ENCODE measurements at regions not wholly inside any gene's neighbourhood (a gene's known extent, or its start where the extent isn't known, plus 50 kb on each side); places are given as distances from the start of the nearest gene placed in this dataset.
"Not testable (repeated sequence)": the region's sequence is repeated elsewhere in the genome, so short reads cannot be mapped to it uniquely, and the experiment has no call there.

DNA sequence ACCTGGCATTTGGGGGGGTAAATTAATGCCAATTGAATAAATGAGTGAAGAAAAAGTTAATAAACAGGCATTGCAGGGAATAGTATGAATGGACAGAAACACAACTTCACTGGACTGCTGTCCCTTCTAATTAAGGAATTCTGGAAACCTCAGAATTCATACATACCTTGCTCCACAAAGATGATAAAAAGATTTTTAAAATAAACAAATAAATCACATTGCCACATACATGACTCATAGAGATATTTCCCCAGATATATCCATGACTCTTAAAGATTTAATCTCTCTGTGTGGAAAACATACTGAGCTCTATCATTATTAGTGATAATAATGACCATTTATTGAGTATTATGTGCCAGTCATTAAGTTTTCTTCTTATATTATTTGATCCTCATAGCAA is 469.0 kb upstream of the MEF2C start:
- no peak for DNase-seq (ENCODE audit: low read depth, low spot score)

DNA sequence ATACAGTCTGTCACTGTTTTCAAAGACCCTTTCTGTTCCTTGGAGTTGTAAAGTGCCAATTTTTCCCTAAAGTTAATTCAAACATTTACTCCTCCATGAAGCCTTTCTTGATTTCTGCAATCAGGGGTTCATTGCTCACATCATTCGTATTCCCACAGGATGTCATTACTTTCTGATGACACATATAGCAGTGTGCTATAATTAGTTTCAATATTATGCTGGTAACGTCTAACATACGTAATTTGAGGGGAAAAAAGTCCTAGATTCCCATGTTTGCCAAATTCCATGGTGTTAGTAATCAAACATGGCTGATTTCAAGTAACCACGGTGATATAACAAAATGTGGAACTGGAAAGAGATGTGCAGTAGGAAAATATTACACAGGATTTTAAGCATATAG is 468.2 kb upstream of the MEF2C start:
- DNase-seq (ENCODE audit: low read depth, low spot score), result no peak

DNA sequence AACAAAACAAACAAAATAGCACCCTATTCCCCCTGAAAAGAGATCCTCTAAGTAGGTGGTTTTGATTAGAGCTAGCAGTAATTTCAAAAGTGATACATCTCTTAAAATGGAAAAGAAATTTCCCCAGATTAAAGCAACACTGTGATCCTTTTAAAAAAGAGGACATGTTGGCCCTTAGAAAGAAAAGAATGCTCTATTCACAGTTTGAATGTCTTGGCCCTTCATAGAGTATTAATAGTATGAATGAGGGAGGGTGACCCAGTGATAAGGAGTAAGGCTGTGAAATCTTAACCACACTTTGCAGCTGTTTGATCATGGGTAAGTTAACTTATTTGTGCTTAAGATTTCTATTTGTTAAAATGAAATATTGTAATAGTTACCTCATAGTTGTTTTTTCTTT is 467.7 kb upstream of the MEF2C start:
- DNase-seq (ENCODE audit: low read depth, low spot score), result no peak

DNA sequence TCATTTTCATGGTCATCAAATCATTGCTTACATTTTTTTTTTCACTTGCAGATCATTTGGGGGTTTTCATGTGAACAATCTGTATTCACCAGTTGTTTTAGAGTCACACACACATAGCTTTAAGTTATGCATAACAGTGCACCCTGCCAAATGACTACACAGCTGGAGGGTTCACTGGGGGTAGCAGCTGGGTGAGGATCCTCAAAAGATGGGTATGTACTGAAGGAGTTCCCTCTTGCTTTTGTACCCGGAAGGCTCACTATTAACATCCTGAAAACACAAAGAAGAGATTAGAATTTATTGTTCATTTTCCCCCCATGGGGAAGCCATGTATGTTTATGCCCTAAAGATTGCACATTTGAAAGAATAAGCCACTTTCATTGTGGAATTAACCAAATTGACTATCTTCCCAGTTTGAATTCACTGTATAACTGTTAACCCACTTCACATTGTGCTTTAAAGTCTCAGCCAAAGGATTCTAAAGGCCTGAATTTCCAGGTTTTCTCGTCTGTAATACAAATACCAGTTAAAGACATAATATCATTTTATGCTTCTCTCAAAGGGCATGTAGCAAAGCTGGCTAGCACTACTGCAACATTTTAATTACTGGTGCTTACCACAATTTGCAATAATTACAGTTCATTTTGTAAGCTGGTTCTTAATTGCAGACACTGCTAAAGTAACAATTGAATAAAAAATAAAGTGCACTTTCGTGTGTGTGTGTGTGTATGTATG is 466.4 kb upstream of the MEF2C start:
- DNase-seq (ENCODE audit: low read depth, low spot score), result no peak

DNA sequence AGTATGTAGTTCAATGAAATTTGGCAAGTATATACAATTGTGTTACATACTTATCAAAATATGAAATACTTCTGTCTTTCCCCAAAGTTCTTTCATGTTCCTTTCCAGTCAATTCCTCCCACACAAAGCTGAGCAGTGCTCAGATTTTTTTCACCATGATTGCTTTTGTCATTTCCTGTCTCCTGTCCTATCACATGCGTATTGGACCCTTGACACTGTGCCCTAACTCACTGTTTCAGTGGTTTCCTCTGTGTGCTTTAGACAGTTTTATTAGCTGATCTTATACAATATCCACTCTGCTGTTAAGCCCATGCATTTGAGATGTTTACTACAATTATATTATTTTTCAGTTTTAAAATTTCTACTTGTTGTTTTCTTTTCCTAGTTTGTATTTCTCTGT is 463.6 kb upstream of the MEF2C start:
- no peak for DNase-seq (ENCODE audit: low read depth, low spot score)

DNA sequence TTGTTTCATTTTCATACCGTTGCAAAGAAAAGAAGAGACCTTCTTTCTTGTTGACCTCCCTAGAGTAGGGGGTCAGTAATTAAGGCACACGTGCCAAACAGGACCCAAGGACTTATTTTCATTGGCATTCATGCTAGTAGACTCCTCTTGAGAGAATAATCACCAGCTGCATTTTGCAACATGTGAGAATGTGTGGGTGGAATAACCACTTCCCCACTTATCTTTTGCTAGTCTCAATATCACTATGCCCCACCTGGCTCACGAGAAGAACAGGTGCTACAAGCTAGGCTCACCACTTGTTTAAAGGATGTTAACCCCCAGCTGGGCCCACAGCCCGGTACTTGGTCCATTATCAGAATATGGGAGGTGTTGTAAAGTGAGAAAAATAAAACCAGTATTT is 460.7 kb upstream of the MEF2C start:
- DNase-seq (ENCODE audit: low read depth, low spot score), result no peak

DNA sequence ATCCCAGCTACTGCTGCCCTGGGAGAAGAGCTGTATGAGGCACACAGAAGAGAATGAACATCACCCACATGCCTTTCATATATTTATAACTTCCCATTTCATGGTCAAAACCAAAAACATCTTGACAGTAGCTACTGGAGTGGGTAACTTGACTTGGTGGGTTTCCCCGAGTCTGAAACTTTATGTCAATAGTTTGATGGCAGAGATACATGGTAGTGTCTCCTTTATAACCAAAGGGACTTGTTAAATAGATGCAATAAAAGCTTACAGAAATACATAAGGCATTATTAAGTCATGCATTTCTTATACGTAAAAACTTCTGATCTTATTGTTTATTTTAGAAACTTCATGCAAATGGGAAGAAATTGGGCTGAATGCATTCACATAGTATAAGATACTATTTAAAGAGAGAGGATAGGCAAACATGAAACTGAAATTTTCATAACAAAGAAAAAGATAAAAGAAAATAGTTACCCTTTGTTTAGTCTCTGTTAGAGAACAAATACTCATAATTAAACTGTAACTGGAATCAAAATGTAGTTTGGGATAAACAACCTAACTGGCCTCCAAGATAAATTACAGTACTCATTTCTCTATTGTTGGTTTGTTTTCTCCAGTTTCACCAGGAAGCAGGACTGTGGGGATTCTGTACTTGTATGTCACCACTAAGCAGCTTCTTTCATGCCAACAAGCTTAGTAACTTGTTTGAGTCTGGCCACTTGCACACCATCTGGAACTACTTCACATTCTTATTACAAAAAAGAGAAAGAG is 459.3 kb upstream of the MEF2C start:
- peak; percentile 53 for DNase-seq (ENCODE audit: low read depth, low spot score)

DNA sequence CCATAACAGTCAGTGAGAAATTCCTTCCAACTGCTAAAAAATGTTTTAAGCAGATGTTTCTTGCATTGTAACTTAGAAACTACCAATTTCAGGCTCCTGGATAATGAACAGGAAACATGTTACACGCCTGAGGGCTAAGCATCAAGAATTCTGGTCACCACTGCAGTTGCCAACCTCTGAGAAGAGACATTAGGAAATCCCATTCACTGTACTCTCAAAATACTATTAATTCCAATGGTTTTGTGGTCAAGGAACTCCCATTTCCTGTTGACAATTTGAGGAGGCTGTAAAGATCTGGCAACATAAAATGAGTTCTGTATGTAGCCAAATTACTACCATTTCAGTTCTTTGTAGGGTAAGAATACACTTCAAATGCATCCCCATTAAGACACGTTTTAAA is 456.0 kb upstream of the MEF2C start:
- DNase-seq (ENCODE audit: low read depth, low spot score), result no peak

DNA sequence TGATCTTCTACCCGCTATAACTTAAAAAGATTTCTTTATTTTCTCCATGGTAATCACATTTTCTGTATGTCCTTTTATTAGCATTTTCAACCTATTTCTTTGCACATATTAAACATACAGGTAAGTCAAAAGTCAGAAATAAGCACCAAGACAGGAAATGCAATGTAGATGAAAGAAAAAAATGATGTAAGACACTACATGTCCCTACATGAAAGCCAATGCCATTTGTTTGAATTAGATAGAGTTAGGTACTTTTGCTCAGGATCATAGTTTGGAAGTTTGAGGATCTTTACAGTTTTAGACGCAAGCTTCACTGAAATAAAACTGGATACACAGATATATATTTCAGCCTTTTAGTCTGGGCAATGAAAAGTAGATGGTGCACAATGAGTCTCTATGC is 453.1 kb upstream of the MEF2C start:
- DNase-seq (ENCODE audit: low read depth, low spot score), result no peak

DNA sequence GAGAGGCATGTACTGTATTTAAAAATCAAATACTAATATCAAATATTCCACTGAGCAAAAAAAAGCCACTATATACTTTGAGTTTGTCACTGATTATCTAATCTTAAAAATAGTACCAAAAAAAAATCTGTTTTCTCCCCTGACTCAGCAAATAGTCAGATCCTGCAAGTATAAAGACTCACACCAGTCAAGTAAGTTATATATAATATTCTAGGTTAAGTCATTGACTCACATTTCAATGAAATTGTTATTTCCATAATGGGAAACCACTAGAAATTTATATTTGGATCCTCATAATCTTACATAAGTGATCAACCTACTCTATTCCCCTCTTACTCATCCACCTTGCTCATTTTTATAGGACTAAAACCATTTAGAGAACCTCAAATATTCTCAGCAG is 447.2 kb upstream of the MEF2C start:
- DNase-seq (ENCODE audit: low read depth, low spot score), result no peak

DNA sequence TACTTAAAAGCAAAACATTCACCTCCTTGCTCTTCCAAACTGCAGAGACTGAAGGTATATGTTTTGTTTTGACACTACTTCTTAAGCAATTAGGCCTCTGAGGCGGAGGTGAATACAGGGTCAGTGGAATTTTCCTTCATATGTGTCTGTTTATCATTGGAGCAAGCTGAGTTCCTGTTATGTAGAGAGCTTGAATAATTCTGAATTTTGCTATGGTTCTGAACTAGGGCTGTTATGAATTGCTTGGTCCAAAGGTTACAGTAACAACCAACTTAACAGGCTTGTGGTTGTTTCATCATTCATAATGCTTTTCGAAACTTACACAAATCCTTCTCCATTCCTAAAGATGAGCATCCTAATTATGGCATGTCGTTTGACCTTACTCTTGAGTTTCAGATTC is 444.6 kb upstream of the MEF2C start:
- no peak for DNase-seq (ENCODE audit: low read depth, low spot score)

DNA sequence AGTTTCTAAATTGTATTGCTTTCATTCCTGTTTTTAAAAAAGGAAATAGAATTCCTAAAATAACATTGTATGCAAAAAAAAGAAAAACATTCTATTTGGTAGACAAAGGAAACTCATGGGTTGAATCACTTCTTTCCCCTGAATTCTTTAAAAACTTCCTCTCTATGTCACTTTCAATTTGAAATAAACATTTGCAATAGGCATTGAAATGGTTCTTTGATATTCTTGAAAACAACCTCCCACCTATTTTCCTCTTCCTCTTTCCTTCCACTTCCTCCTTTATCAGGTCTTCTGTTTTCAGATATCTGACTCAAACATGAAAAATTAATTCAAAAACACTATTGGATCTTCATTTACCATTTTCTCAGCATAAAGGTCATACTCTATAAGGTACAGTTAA is 442.0 kb upstream of the MEF2C start:
- no peak for DNase-seq (ENCODE audit: low read depth, low spot score)

DNA sequence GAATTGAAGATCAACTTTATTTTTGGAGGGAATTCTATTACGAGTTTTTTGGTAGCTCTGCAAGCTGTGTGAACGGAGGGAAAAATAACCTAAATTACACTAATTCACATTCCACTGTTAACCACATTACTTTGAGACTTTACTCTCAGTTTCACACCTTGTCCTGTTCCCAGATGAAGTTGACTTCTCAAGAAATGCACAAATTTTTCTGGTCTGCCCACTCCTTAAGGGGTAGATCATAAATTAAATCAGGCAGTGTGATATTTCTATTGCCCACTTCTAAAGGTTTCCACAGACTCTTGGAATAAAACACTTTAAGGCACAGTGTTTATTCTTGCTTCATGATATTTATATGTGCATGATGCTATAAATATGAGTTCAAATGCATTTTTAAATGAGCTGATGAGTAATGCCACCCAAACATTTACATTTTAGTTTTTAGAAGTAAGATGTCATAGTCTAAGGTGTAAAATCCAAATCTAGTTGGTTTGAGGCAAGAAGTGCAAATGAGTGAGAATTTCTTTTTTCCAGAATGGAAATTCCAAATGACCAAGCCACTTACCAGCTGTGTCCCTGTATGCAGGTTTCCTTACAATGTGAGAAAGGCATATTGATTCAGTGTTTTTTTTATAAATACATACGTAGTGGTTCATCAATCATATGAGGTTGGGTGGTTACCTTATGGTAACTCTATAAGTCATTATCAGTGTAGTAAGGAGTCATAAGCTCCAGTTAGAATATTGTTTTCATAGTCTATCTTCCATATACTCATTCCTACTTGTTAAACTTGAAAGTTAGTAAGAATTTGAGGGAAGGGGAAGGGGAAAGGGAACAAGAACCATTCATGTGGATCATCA is 437.7 kb upstream of the MEF2C start:
- no peak for DNase-seq (ENCODE audit: low read depth, low spot score)

DNA sequence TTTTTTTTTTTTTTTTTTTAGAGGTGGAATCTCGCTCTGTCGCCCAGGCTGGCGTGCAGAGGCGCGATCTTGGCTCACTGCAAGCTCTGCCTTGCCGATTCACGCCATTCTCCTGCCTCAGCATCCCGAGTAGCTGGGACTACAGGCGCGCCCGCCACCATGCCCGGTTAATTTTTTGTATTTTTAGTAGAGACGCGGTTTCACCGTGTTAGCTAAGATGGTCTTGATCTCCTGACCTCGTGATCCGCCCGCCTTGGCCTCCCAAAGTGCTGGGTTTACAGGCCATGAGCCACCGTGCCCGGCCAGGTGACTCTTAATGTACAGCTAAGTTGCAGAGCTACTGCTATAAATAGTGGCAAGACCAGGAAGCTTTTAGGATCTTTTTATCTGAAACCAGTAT is 434.9 kb upstream of the MEF2C start:
- DNase-seq (ENCODE audit: low read depth, low spot score), result not testable (repeated sequence)

DNA sequence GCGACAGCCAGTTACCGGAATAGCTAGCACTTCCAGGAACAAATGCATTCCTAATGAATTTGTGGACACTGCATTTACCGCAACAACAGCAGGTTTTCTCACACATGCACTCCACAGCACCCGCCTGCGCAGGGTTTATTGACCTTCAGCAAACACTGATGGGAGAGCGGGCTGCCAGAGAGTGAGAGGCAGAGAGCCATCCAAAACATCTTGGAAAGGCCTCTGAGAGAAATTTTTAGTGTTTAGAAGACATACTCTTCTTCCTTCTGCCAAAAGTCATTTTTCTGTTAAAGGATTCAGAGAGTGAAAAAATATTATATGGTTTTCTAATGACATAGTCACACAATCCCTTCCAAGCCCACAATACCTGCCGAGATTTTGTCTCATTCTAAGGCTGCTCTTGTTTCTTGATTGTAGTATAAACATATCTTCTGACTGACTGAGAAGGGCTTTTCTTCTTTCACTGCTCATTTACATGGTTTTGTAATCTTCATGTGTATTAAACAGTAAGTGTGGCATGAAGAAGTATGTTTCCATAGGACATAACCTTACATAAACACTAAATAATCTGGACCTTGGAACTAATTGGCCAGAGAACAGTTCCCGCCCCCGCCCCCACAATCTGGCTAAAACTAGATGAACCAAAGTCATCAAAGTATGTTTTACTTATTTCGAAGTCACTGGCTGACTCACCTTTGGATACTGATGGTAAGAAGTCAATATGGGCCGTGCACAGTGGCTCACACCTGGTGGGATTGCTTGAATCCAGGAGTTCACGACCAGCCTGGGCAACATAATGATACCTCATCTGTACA is 432.5 kb upstream of the MEF2C start:
- DNase-seq (ENCODE audit: low read depth, low spot score), result peak; percentile 43

DNA sequence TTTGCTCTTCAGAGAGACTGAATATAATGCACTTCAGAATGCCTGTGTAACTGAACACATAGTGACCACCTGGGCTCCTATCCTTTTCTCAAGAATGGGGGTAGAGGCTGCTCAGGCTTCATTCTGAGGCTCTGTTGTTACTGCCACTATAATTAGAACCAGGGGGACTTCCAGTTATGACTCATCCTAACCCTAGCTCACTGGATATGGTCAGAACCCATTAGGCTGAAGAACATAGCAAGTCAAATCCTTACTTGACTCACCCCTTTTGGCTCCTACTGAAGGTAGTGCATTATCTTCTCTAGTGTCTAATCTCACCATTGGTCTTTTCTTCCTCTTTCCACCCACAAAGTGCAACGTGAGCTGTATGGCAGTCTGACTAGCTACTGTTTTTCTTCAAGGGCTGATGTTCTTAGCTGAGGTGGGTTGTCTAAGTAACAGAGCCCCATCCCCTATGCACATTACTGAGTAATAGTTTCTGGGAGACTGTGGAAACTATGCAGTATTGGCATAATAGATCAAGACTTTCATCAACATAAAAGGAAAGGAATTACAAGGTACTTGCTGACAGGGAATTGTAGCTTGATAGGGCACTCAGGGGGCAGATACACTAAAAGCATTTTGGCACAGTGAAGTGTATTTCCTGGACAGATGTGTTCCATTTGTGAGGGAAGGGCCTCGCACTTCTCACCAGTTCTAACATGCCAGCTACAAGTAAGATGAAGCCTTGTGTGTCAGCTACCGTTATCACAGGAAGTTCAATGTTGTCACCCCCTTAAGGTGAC is 431.0 kb upstream of the MEF2C start:
- peak; percentile 36 for DNase-seq (ENCODE audit: low read depth, low spot score)

DNA sequence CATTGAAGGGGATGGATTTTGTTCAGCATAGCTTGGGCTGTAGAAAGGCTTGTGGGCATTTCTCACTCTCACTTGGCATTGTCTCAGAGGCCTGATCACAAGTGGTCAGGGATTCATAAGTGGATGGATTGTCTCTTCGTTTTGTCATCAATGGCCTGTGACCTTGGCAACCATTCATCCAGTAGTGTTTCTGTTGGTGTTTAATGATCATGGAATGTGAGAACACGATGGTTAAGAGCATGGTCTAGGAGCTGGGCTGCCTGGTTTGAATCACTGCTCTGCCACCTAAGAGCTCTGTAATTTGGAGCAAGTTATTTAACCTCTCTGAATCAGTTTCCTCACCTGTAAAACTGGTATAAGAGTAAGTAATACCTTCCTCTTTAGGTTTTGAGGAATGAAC is 430.1 kb upstream of the MEF2C start:
- no peak for DNase-seq (ENCODE audit: low read depth, low spot score)

DNA sequence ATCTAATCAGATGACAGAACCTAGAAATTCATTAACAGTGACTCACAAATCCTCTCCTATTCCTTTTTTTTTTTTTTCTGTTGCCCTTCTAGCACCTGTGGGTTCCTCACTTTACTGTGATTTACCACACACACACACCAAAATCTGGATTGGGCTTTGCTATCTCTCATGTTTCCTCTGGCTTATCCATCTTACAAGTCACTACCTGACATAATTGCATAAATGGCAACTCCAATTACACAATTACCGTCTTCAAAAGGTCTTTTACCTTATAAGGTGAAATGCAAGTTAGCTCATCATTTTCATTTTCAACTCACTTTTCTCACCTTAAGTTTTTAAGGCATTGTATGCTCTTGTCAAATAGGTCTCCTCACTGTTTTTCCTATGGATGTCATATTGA is 426.3 kb upstream of the MEF2C start:
- DNase-seq (ENCODE audit: low read depth, low spot score), result no peak

DNA sequence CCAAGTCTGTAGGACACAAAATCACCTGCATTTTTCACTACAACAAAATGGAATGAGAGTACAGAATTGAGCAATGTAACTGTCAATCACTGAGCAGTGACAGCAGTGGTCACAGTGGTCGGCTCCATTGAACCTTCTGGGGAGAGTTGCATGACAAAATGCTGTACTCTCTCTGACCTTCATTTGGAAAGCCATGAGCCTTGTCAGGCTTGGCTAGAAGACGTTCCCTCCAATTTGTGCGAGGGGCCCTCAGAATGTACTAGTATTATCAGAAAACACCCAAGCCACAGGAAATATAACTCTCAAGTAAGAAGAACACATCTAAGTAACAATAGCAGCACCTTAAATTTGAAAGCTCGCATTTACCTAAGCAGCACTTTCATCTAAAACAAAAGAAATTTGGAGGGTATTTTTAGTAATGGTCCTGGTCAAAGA is 425.6 kb upstream of the MEF2C start:
- DNase-seq (ENCODE audit: low read depth, low spot score), result no peak

DNA sequence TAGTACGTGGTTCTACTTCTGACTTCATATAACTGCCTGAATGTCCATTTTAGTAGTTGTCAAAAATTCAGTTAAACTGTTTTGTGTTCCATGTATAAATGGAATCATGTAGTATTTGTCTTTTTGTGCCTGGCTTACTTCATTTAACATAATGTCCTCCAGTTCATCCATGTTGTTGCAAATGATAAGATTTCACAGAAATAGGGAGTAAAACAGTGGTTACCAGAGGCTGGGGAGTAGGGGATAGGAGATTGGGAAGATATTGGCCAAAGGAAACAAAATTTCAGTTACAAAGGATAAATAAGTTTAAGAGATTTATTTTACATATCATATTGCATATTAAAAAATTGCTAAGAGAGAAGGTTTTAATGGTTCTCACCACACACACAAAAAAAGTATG is 425.0 kb upstream of the MEF2C start:
- DNase-seq (ENCODE audit: low read depth, low spot score), result no peak

DNA sequence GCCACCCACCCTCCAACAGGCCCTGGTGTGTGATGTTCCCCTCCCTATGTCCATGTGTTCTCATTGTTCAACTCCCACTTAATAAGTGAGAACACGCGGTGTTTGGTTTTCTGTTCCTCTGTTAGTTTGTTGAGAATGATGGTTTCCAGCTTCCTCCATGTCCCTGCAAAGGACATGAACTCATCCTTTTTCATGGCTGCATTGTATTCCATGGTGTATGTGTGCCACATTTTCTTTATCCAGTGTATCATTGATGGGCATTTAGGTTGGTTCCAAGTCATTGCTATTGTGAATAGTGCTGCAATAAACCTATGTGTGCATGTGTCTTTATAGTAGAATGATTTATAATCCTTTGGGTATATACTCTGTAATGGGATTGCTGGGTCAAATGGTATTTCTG is 424.2 kb upstream of the MEF2C start:
- DNase-seq (ENCODE audit: low read depth, low spot score), result not testable (repeated sequence)

Measured in smooth muscle cell of the brain vasculature (primary cell).